Prostate gland (tissue), 2 donors: ENCODE measurements at regions not wholly inside any gene's neighbourhood (a gene's known extent, or its start where the extent isn't known, plus 50 kb on each side); places are given as distances from the start of the nearest gene placed in this dataset.

Source experiments
- DNase-seq: peaks from one replicate; pipeline ENCODE4 v3.0.0-alpha.2; 2019; ENCODE audit warnings: low spot score
- H3K27ac ChIP-seq, 2 donors: fragments of 200-600 bp; sonication (generic); 2 replicates each; pipeline ENCODE4 v1.5.1; 2017 to 2019
- H3K27me3 ChIP-seq: fragments of 200-600 bp; sonication (generic); replicated peaks from 2 replicates; pipeline ENCODE4 v1.5.1; 2019; ENCODE audit not compliant: insufficient read depth
- H3K36me3 ChIP-seq, 2 donors: fragments of 200-600 bp; sonication (generic); 1 replicate in 1 of 2; 2 replicates in 1 of 2; pipeline versions ENCODE4 v1.5.1 to v1.8.1; 2017 to 2019
- H3K4me1 ChIP-seq: fragments of 200-600 bp; sonication (generic); replicated peaks from 2 replicates; pipeline ENCODE4 v1.5.1; 2019
- H3K4me3 ChIP-seq, 2 donors: fragments of 200-600 bp; sonication (generic); 2 replicates each; pipeline ENCODE4 v1.5.1; 2017 to 2019
- H3K9me3 ChIP-seq: fragments of 200-600 bp; sonication (generic); 2 replicates; pipeline ENCODE4 v1.5.1; 2017
- CTCF ChIP-seq, 4 experiments: fragments of 200-600 bp in 2 of 4; fragments of 450-650 bp in 2 of 4; sonication (generic) in 2 of 4; IDR thresholded peaks; 1 replicate in 3 of 4; 2 replicates in 1 of 4; pipeline ENCODE4 v1.5.1; 2016 to 2019; ENCODE audit warnings: antibody characterized with exemption in 4 of 4, mild to moderate bottlenecking in 2 of 4, moderate library complexity in 2 of 4
- POLR2A ChIP-seq: fragments of 450-650 bp; IDR thresholded peaks from one replicate; pipeline ENCODE4 v1.6.1; 2016; ENCODE audit warnings: antibody characterized with exemption, mild to moderate bottlenecking
- POLR2AphosphoS5 ChIP-seq: sonication (generic); formaldehyde crosslinking; IDR thresholded peaks from one replicate; pipeline ENCODE4 v1.6.1; 2017; ENCODE audit warnings: antibody characterized with exemption
- WGBS: methylation state at CpG from one replicate; pipeline ENCODE4 v1.1.5; 2018; 5-methylcytosine and 5-hydroxymethylcytosine counted together
- intact Hi-C: fragments of 100-400 bp; cut with DNase I; formaldehyde crosslinking; loops from one replicate; pipeline ENCODE4 v1.14.2; 2022

GRCh38 chr13:44626176-44626575 is 50.0 kb upstream of the TSC22D1 start:
- DNase-seq: no peak
- H3K4me1 ChIP-seq: no peaks in the 10 kb centered on the region
- TF ChIP-seq POLR2A (no peak), CTCF (IDR thresholded peaks at IDR 0.05) (no peak), POLR2AphosphoS5 (no peak)
- intact Hi-C loops: no loop called here
- no peak overlapping the region for H3K27ac ChIP-seq
- no peak overlapping the region for H3K4me3 ChIP-seq
- no peaks in the 10 kb centered on the region for H3K36me3 ChIP-seq
- WGBS: 98% methylated on average over 2 of the region's 2 CpGs
- H3K9me3 ChIP-seq: no peaks in the 10 kb centered on the region
- no peaks in the 10 kb centered on the region for H3K27me3 ChIP-seq
